Activated gamma-delta T cell treated with Interleukin-2 at 50 U/mL for 16 hours (primary cell): ENCODE measurements at regions not wholly inside any gene's neighbourhood (a gene's known extent, or its start where the extent isn't known, plus 50 kb on each side); places are given as distances from the start of the nearest gene placed in this dataset.

Experiments
- DNase-seq: peaks from one replicate; pipeline ENCODE4 v3.0.0-alpha.2; 2020

GRCh38 chr5:20615888-20616563, 628.0 kb upstream of the CDH18 start:
- DNase-seq = no peak

GRCh38 chr5:20611620-20612019, 623.6 kb upstream of the CDH18 start:
- DNase-seq = no peak

GRCh38 chr5:20610681-20611080, 622.7 kb upstream of the CDH18 start:
- no peak for DNase-seq

GRCh38 chr5:20609126-20609525, 621.1 kb upstream of the CDH18 start:
- DNase-seq = no peak

GRCh38 chr5:20608567-20608966, 620.6 kb upstream of the CDH18 start:
- no peak for DNase-seq

- no peak for DNase-seq
Measured at GRCh38 chr5:20605732-20606525, 617.9 kb upstream of the CDH18 start.

GRCh38 chr5:20604992-20605391, 617.0 kb upstream of the CDH18 start:
- no peak for DNase-seq

GRCh38 chr5:20601678-20602100, 613.7 kb upstream of the CDH18 start:
- DNase-seq = no peak

- DNase-seq = no peak
Measured at GRCh38 chr5:20590356-20590755, 602.4 kb upstream of the CDH18 start.

GRCh38 chr5:20575571-20575970, 587.6 kb upstream of the CDH18 start:
- DNase-seq = no peak

GRCh38 chr5:20574576-20574975, 586.6 kb upstream of the CDH18 start:
- DNase-seq = no peak

GRCh38 chr5:20572614-20573013, 584.6 kb upstream of the CDH18 start:
- DNase-seq = no peak

GRCh38 chr5:20570486-20570885, 582.5 kb upstream of the CDH18 start:
- DNase-seq = no peak

GRCh38 chr5:20562544-20562943, 574.5 kb upstream of the CDH18 start:
- DNase-seq = no peak

GRCh38 chr5:20559845-20560244, 571.8 kb upstream of the CDH18 start:
- DNase-seq = no peak

- no peak for DNase-seq
Measured at GRCh38 chr5:20556115-20556763, 568.2 kb upstream of the CDH18 start.

- DNase-seq = no peak
Measured at GRCh38 chr5:20555034-20555433, 567.0 kb upstream of the CDH18 start.

GRCh38 chr5:20554001-20554400, 566.0 kb upstream of the CDH18 start:
- no peak for DNase-seq

GRCh38 chr5:20537911-20538703, 550.1 kb upstream of the CDH18 start:
- DNase-seq = no peak

- DNase-seq = no peak
Measured at GRCh38 chr5:20536813-20537212, 548.8 kb upstream of the CDH18 start.

- DNase-seq = no peak
Measured at GRCh38 chr5:20536341-20536740, 548.3 kb upstream of the CDH18 start.

GRCh38 chr5:20528471-20528870, 540.5 kb upstream of the CDH18 start:
- DNase-seq = no peak

GRCh38 chr5:20524991-20525529, 537.1 kb upstream of the CDH18 start:
- no peak for DNase-seq
